ENCODE measurements at regions not wholly inside any gene's neighbourhood (a gene's known extent, or its start where the extent isn't known, plus 50 kb on each side); places are given as distances from the start of the nearest gene placed in this dataset.
A peak's percentile ranks its signal among the peaks of the same experiment; 100 is the strongest.

GRCh38 chr18:42617221-42617620 lies 498.3 kb downstream of the RIT2 start:
- in situ Hi-C loops (cut with MboI; ENCODE audit: low pct_unique_long_range_greater_than_20kb in 2 of 9, low sequenced_read_pairs in 9 of 9, unreplicated experiment in 9 of 9) = no loop called here
- 0 to 100% (median 64%) methylated on average over 1 to 3 of the region's 3 CpGs; no CpG with 5 or more reads in 4 of the 10 experiments for WGBS, 10 experiments

GRCh38 chr18:42619771-42620170 lies 495.7 kb downstream of the RIT2 start:
- WGBS, 10 experiments = 0 to 100% (median 86%) methylated on average over 1 of the region's 1 CpG; no CpG with 5 or more reads in 1 of the 10 experiments
- Histone ChIP-seq H3K27ac (no peak overlapping the region), H3K4me3 (no peak overlapping the region), H3K4me1 (replicated peaks in 1 of 2) (peaks cover 7 to 31% of the 10 kb centered on the region in 2 donors)
- ATAC-seq (replicated peaks in 6 of 8) = no peak
- in situ Hi-C loops (cut with MboI; ENCODE audit: low pct_unique_long_range_greater_than_20kb in 2 of 9, low sequenced_read_pairs in 9 of 9, unreplicated experiment in 9 of 9) = no loop called here

More at GRCh38 chr18:42617221-42617620, 498.3 kb downstream of the RIT2 start:
- Histone ChIP-seq H3K4me1 (replicated peaks in 1 of 2) (peaks cover 8 to 27% of the 10 kb centered on the region in 2 donors), H3K27ac (no peak overlapping the region), H3K4me3 (no peak overlapping the region)
- no peak for ATAC-seq (replicated peaks in 6 of 8)

GRCh38 chr18:42620657-42621056 lies 494.8 kb downstream of the RIT2 start:
- no peak overlapping the region for H3K4me3 ChIP-seq
- 0 to 100% (median 77%) methylated on average over 1 to 2 of the region's 2 CpGs for WGBS, 10 experiments
- H3K4me1 ChIP-seq (replicated peaks in 1 of 2) = peaks cover 2 to 28% of the 10 kb centered on the region in 2 donors
- in situ Hi-C loops (cut with MboI; ENCODE audit: low pct_unique_long_range_greater_than_20kb in 2 of 9, low sequenced_read_pairs in 9 of 9, unreplicated experiment in 9 of 9) = no loop called here
- H3K27ac ChIP-seq = no peak overlapping the region
- ATAC-seq (replicated peaks in 6 of 8) = no peak

- ATAC-seq (replicated peaks in 6 of 8) = peak in 5 of 8 experiments; percentile 93 to 99 (median 94)
- H3K27ac ChIP-seq = no peak overlapping the region
- WGBS, 10 experiments = 25 to 83% (median 50%) methylated on average over 1 to 4 of the region's 4 CpGs; no CpG with 5 or more reads in 1 of the 10 experiments
- in situ Hi-C loops (cut with MboI; ENCODE audit: low pct_unique_long_range_greater_than_20kb in 2 of 9, low sequenced_read_pairs in 9 of 9, unreplicated experiment in 9 of 9) = no loop called here
- H3K4me1 ChIP-seq (replicated peaks in 1 of 2) = peaks cover 2 to 28% of the 10 kb centered on the region in 2 donors
- H3K4me3 ChIP-seq = no peak overlapping the region
Observed at GRCh38 chr18:42623935-42624334, 491.6 kb downstream of the RIT2 start.

GRCh38 chr18:42632801-42633200 lies 482.7 kb downstream of the RIT2 start:
- WGBS, 10 experiments = 0 to 80% (median 0%) methylated on average over 1 of the region's 1 CpG; no CpG with 5 or more reads in 4 of the 10 experiments
- no peak overlapping the region for H3K4me3 ChIP-seq
- no peak overlapping the region for H3K27ac ChIP-seq
- no peaks in the 10 kb centered on the region for H3K4me1 ChIP-seq (replicated peaks in 1 of 2)
- in situ Hi-C loops (cut with MboI; ENCODE audit: low pct_unique_long_range_greater_than_20kb in 2 of 9, low sequenced_read_pairs in 9 of 9, unreplicated experiment in 9 of 9) = no loop called here
- no peak for ATAC-seq (replicated peaks in 6 of 8)

DNA sequence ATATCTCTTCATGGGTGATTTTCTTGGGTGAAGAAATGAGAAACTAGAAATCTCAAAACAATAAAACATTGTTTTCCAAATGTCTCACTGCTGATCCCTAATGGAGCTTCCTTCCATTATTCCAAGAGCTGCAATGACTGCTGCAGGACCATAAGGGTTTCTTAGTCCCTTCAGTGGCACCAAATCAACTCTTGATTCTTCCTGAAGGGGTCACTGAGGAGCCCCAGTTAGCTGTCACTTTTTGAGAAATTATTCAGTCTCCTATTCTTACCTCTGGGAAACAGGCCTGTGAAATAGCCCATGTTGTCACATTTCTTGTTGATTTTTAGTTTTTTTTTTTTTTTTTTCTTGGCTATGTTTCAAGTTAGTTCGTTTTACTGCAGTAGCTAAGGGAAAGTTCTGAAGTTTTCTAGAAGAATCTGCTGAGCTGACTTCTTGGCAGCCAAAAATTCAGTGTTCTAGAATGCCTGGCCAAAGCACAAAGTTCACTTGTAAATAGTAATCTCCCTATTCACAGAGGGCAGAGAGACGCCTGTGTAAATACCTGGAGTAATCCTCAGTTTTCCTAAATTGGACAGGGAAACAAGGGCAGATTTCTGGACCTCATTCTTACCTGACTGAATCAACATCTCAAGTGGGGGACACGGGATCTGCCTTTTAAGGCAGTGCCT lies 480.0 kb downstream of the RIT2 start:
- Histone ChIP-seq H3K27ac (no peak overlapping the region), H3K4me1 (replicated peaks in 1 of 2) (no peaks in the 10 kb centered on the region), H3K4me3 (no peak overlapping the region)
- 0 to 92% (median 42%) methylated on average over 1 to 3 of the region's 3 CpGs for WGBS, 10 experiments
- in situ Hi-C loops (cut with MboI; ENCODE audit: low pct_unique_long_range_greater_than_20kb in 2 of 9, low sequenced_read_pairs in 9 of 9, unreplicated experiment in 9 of 9) = no loop called here
- ATAC-seq (replicated peaks in 6 of 8) = no peak

DNA sequence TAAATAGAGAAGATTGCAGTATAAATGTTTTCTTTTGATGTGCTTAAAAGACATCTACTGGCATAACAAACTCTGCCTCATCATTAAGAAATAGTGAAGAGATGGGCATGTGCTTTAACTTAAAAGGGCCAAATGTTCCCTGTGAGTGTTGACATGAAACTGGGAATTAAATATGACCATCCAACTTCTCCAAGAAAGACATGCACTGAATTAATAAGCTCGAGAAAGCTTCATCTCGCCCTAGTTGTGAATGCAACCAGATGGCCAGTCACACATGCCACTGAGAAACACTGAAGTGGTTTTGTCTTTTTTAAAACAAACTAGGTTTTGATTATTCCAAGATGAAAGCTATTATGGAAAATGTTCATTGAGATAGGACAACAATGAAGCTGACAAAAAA lies 479.2 kb downstream of the RIT2 start:
- Histone ChIP-seq H3K27ac (no peak overlapping the region), H3K4me3 (no peak overlapping the region), H3K4me1 (replicated peaks in 1 of 2) (no peaks in the 10 kb centered on the region)
- WGBS, 10 experiments = 0 to 100% (median 38%) methylated on average over 1 to 2 of the region's 2 CpGs; no CpG with 5 or more reads in 2 of the 10 experiments
- in situ Hi-C loops (cut with MboI; ENCODE audit: low pct_unique_long_range_greater_than_20kb in 2 of 9, low sequenced_read_pairs in 9 of 9, unreplicated experiment in 9 of 9) = no loop called here
- ATAC-seq (replicated peaks in 6 of 8) = no peak

- in situ Hi-C loops (cut with MboI; ENCODE audit: low pct_unique_long_range_greater_than_20kb in 2 of 9, low sequenced_read_pairs in 9 of 9, unreplicated experiment in 9 of 9) = no loop called here
- Histone ChIP-seq H3K4me3 (no peak overlapping the region), H3K4me1 (replicated peaks in 1 of 2) (no peaks in the 10 kb centered on the region), H3K27ac (no peak overlapping the region)
- no peak for ATAC-seq (replicated peaks in 6 of 8)
Observed at GRCh38 chr18:42640160-42640559, 475.3 kb downstream of the RIT2 start.

DNA sequence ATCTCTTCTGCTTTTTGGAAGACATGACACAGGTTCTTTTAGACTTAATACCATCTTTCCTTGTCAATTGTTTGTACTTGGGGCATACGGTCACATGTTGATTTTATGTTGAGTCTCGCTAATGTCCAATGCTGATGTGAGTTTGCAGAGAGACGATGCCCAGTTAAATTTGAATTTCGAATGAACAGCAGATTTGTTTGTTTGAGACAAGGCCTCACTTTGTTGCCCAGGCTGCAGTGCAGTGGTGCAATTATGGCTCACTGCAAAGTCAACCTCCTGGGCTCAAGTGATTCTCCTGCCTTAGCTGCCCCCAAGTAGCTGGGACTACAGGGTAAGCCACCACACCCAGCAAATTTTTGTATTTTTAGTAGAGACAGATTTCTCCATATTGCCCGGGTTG lies 473.5 kb downstream of the RIT2 start:
- Histone ChIP-seq H3K4me3 (no peak overlapping the region), H3K27ac (no peak overlapping the region), H3K4me1 (replicated peaks in 1 of 2) (no peaks in the 10 kb centered on the region)
- ATAC-seq (replicated peaks in 6 of 8) = no peak
- 40 to 85% (median 79%) methylated on average over 1 to 5 of the region's 5 CpGs; no CpG with 5 or more reads in 2 of the 10 experiments for WGBS, 10 experiments
- in situ Hi-C loops (cut with MboI; ENCODE audit: low pct_unique_long_range_greater_than_20kb in 2 of 9, low sequenced_read_pairs in 9 of 9, unreplicated experiment in 9 of 9) = no loop called here

GRCh38 chr18:42644729-42645131 lies 470.8 kb downstream of the RIT2 start:
- no peak for ATAC-seq (replicated peaks in 6 of 8)
- H3K4me3 ChIP-seq = no peak overlapping the region
- no peaks in the 10 kb centered on the region for H3K4me1 ChIP-seq (replicated peaks in 1 of 2)
- in situ Hi-C loops (cut with MboI; ENCODE audit: low pct_unique_long_range_greater_than_20kb in 2 of 9, low sequenced_read_pairs in 9 of 9, unreplicated experiment in 9 of 9) = no loop called here
- no peak overlapping the region for H3K27ac ChIP-seq
- 0 to 100% (median 80%) methylated on average over 1 to 3 of the region's 3 CpGs; no CpG with 5 or more reads in 1 of the 10 experiments for WGBS, 10 experiments

DNA sequence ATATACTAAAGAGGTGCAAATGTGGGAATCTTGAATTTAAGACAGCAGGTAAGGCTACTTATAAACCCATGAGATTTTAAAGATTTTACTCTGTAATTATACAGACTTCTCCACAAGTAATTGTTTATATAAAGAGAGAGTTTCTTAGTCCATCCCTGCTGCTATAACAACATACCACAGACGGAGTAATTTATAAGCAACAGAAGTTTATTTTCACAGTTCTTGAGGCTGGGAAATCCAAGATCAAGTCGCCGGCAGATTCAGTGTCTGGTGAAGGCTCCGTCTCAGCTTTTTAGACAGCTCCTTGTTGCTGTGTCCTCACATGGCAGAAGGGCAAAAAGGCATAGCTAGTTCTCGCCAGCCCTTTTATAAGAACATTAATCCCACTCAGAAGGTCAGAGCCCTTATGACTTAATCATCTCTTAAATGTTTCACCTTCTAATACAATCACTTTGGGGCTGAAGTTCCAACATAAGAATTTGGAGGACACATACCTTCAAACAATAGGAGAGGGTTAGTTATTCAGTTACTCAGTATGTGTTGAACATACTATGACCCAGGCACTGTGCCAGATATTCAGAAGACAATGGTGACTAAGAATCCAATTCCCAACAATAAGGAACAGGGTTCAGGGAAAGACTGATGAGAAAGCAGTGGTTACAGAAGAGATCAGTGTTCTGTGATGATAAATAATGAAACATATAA lies 466.0 kb downstream of the RIT2 start:
- ATAC-seq (replicated peaks in 6 of 8) = no peak
- no peaks in the 10 kb centered on the region for H3K4me1 ChIP-seq (replicated peaks in 1 of 2)
- no peak overlapping the region for H3K27ac ChIP-seq
- in situ Hi-C loops (cut with MboI; ENCODE audit: low pct_unique_long_range_greater_than_20kb in 2 of 9, low sequenced_read_pairs in 9 of 9, unreplicated experiment in 9 of 9) = no loop called here
- WGBS, 10 experiments = 40 to 97% (median 67%) methylated on average over 1 to 5 of the region's 5 CpGs; no CpG with 5 or more reads in 2 of the 10 experiments
- no peak overlapping the region for H3K4me3 ChIP-seq

- H3K27ac ChIP-seq = no peak overlapping the region
- in situ Hi-C loops (cut with MboI; ENCODE audit: low pct_unique_long_range_greater_than_20kb in 2 of 9, low sequenced_read_pairs in 9 of 9, unreplicated experiment in 9 of 9) = no loop called here
- H3K4me3 ChIP-seq = no peak overlapping the region
- WGBS, 10 experiments = 0 to 100% (median 66%) methylated on average over 1 to 3 of the region's 3 CpGs; no CpG with 5 or more reads in 1 of the 10 experiments
- ATAC-seq (replicated peaks in 6 of 8) = peak in 2 of 8 experiments; percentile 21 to 27
- H3K4me1 ChIP-seq (replicated peaks in 1 of 2) = no peaks in the 10 kb centered on the region
Observed at GRCh38 chr18:42654556-42654955, 460.9 kb downstream of the RIT2 start.

DNA sequence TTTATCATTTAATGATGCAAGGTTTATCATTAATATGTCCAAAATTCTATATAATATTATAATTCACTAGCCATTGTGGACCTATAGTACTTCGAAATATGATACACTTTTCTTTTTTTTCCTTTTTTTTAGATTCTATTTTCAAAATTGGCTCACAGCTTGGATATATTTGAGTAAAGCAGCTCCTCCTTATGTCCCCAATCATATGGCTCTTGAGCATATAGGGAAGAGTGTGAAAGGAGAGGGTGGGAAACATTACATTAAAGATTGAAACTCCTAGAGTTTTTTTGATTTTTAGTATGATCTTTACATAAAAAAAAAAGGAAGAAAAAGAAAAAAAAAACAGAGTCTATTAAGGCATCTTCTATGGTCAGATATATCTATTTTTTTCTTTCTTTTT lies 457.9 kb downstream of the RIT2 start:
- in situ Hi-C loops (cut with MboI; ENCODE audit: low pct_unique_long_range_greater_than_20kb in 2 of 9, low sequenced_read_pairs in 9 of 9, unreplicated experiment in 9 of 9) = no loop called here
- WGBS, 10 experiments = 0 to 100% (median 71%) methylated on average over 1 of the region's 1 CpG; no CpG with 5 or more reads in 1 of the 10 experiments
- Histone ChIP-seq H3K4me1 (replicated peaks in 1 of 2) (no peaks in the 10 kb centered on the region), H3K4me3 (no peak overlapping the region), H3K27ac (no peak overlapping the region)
- no peak for ATAC-seq (replicated peaks in 6 of 8)
